MCF 10A (cell line): ENCODE measurements at regions not wholly inside any gene's neighbourhood (a gene's known extent, or its start where the extent isn't known, plus 50 kb on each side); places are given as distances from the start of the nearest gene placed in this dataset.

Experiments used
- BruUV-seq: library from RNA; stranded (reverse); fragments of 400-500 nt; replicated peaks from 2 replicates; lab custom pipeline; 2021; lab: Mats Ljungman, UMichigan
- CTCF ChIA-PET: fragments of 300-600 bp; sonication (Branson Sonifier 250); formaldehyde crosslinking; extraction: SDS; loops from one replicate; lab custom pipeline; 2021; ENCODE audit warnings: antibody characterized with exemption, inconsistent platforms; lab: Yijun Ruan, JAX
- POLR2A ChIA-PET: fragments of 300-600, 350-650 bp; sonication (Branson Sonifier 250); formaldehyde crosslinking; extraction: SDS; loops from one replicate; lab custom pipeline; 2020; ENCODE audit warnings: antibody characterized with exemption, inconsistent platforms; lab: Yijun Ruan, JAX
- DNase-seq: peaks from one replicate; pipeline ENCODE4 v3.0.0-alpha.2; 2018; ENCODE audit not compliant: unreplicated experiment
- H3K27ac Mint-ChIP-seq: one replicate; pipeline ENCODE4 v1.8.0; 2022; ENCODE audit warnings: mild to moderate bottlenecking, low read depth, mixed read lengths; ENCODE audit not compliant: unreplicated experiment
- H3K27me3 Mint-ChIP-seq: one replicate; pipeline ENCODE4 v1.8.0; 2022; ENCODE audit warnings: mixed read lengths; ENCODE audit not compliant: insufficient read depth, unreplicated experiment
- H3K36me3 Mint-ChIP-seq: one replicate; pipeline ENCODE4 v1.8.0; 2022; ENCODE audit warnings: mild to moderate bottlenecking, moderate library complexity, mixed read lengths; ENCODE audit not compliant: insufficient read depth, unreplicated experiment
- H3K4me1 Mint-ChIP-seq: one replicate; pipeline ENCODE4 v1.8.0; 2022; ENCODE audit warnings: mixed read lengths; ENCODE audit not compliant: insufficient read depth, unreplicated experiment
- H3K4me3 Mint-ChIP-seq: one replicate; pipeline ENCODE4 v1.8.0; 2022; ENCODE audit warnings: mild to moderate bottlenecking, moderate library complexity, mixed read lengths; ENCODE audit not compliant: unreplicated experiment
- H3K9me3 Mint-ChIP-seq: one replicate; pipeline ENCODE4 v1.8.0; 2022; ENCODE audit warnings: mixed read lengths; ENCODE audit not compliant: unreplicated experiment
- CTCF ChIP-seq: fragments of 200-600 bp; IDR thresholded peaks from one replicate; pipeline ENCODE4 v1.8.0; 2022; ENCODE audit warnings: antibody characterized with exemption, mild to moderate bottlenecking; ENCODE audit not compliant: unreplicated experiment
- intact Hi-C: fragments of 100-400 bp; cut with micrococcal nuclease; formaldehyde crosslinking; loops from 2 replicates; pipeline ENCODE4 v1.14.1; 2022

GRCh38 chr9:113741886-113742854 is 133.9 kb upstream of the ZNF618 start:
- no peak overlapping the region for H3K4me3 Mint-ChIP-seq
- DNase-seq: no peak
- ChIA-PET CTCF (interaction anchor here (0.5 to 1.2 kb wide), 2 partner anchors 32 to 340 kb away, joined by 3 read pairs; no protein-coding TSS in a partner anchor), POLR2A (interaction anchor here (1.4 kb wide), 1 partner anchor 11 kb away, joined by 5 read pairs; no protein-coding TSS in a partner anchor)
- peaks cover 27% of the 10 kb centered on the region for H3K27me3 Mint-ChIP-seq
- BruUV-seq: no TSS peak
- peaks cover 6% of the 10 kb centered on the region for H3K4me1 Mint-ChIP-seq
- peaks cover 6% of the 10 kb centered on the region for H3K36me3 Mint-ChIP-seq
- no peak for TF ChIP-seq CTCF
- intact Hi-C loops: no loop called here
- no peaks in the 10 kb centered on the region for H3K9me3 Mint-ChIP-seq
- H3K27ac Mint-ChIP-seq: no peak overlapping the region

DNA sequence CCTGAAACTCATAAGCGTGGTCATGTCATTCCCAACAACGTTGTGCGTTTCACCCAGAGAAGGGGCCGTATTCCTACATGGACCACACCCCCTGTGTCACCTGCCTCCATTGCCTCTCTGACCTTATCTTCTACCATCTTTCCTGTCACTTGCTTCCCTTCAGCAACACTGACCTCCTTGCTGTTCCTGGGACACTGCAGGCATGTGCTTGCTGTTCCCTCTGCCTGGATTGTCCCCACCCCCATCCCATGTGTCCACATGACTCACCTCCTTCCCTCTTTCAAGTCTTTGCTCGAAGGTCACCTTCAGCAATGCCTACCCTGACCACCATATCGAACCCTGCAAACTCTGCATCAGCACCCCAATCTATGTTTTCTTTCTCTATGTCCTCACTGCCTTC is 133.2 kb upstream of the ZNF618 start:
- H3K27ac Mint-ChIP-seq: no peak overlapping the region
- H3K36me3 Mint-ChIP-seq: peaks cover 6% of the 10 kb centered on the region
- intact Hi-C loops: no loop called here
- no peak for TF ChIP-seq CTCF
- DNase-seq: no peak
- CTCF ChIA-PET: no interaction called here
- no peak overlapping the region for H3K4me3 Mint-ChIP-seq
- H3K9me3 Mint-ChIP-seq: peaks cover 7% of the 10 kb centered on the region
- H3K27me3 Mint-ChIP-seq: peaks cover 27% of the 10 kb centered on the region
- POLR2A ChIA-PET: no interaction called here
- BruUV-seq: no TSS peak
- H3K4me1 Mint-ChIP-seq: peaks cover 6% of the 10 kb centered on the region

GRCh38 chr9:113746486-113746885 is 129.6 kb upstream of the ZNF618 start:
- BruUV-seq: no TSS peak
- DNase-seq: no peak
- Mint-ChIP-seq H3K36me3 (peaks cover 6% of the 10 kb centered on the region), H3K4me3 (no peak overlapping the region), H3K4me1 (no peaks in the 10 kb centered on the region), H3K27ac (no peak overlapping the region), H3K27me3 (peaks cover 42% of the 10 kb centered on the region), H3K9me3 (peaks cover 19% of the 10 kb centered on the region)
- intact Hi-C loops: no loop called here
- TF ChIP-seq CTCF: no peak
- CTCF ChIA-PET: interaction anchor here (1.0 to 1.3 kb wide), 2 partner anchors 9 to 61 kb away, joined by 4 read pairs; no protein-coding TSS in a partner anchor
- POLR2A ChIA-PET: no interaction called here

- no peaks in the 10 kb centered on the region for H3K4me1 Mint-ChIP-seq
- BruUV-seq: no TSS peak
- H3K27me3 Mint-ChIP-seq: peaks cover 50% of the 10 kb centered on the region
- no peak overlapping the region for H3K27ac Mint-ChIP-seq
- intact Hi-C loops: no loop called here
- no peak overlapping the region for H3K4me3 Mint-ChIP-seq
- TF ChIP-seq CTCF: no peak
- H3K36me3 Mint-ChIP-seq: peaks cover 6% of the 10 kb centered on the region
- ChIA-PET POLR2A (no interaction called here), CTCF (no interaction called here)
- DNase-seq: no peak
- peaks cover 19% of the 10 kb centered on the region for H3K9me3 Mint-ChIP-seq
Measured at GRCh38 chr9:113748135-113748534, 128.0 kb upstream of the ZNF618 start.
